Activated T-cell treated with anti-CD3 and anti-CD28 coated beads for 48 hours (primary cell): ENCODE measurements at regions not wholly inside any gene's neighbourhood (a gene's known extent, or its start where the extent isn't known, plus 50 kb on each side); places are given as distances from the start of the nearest gene placed in this dataset.

Source experiments
- DNase-seq: peaks from one replicate; pipeline ENCODE4 v3.0.0-alpha.2; 2020; ENCODE audit warnings: low read depth

GRCh38 chr11:70675697-70676374 is 277.5 kb downstream of the CTTN start:
- DNase-seq: no peak

- no peak for DNase-seq
Observed at GRCh38 chr11:70677232-70677916, 279.0 kb downstream of the CTTN start.

GRCh38 chr11:70678931-70679900 is 280.9 kb downstream of the CTTN start:
- no peak for DNase-seq

- DNase-seq: peak; percentile 15
Observed at GRCh38 chr11:70680781-70681281, 282.5 kb downstream of the CTTN start.

- no peak for DNase-seq
Observed at GRCh38 chr11:70682056-70682455, 283.7 kb downstream of the CTTN start.

- no peak for DNase-seq
Observed at GRCh38 chr11:70682760-70683159, 284.4 kb downstream of the CTTN start.

- no peak for DNase-seq
Observed at GRCh38 chr11:70687716-70688115, 289.4 kb downstream of the CTTN start.

- no peak for DNase-seq
Observed at GRCh38 chr11:70688142-70688541, 289.8 kb downstream of the CTTN start.

- DNase-seq: no peak
Observed at GRCh38 chr11:70689764-70690163, 291.4 kb downstream of the CTTN start.

- no peak for DNase-seq
Observed at GRCh38 chr11:70692131-70692530, 293.8 kb downstream of the CTTN start.

GRCh38 chr11:70694371-70694770 is 296.0 kb downstream of the CTTN start:
- no peak for DNase-seq

GRCh38 chr11:70695086-70695960 is 297.0 kb downstream of the CTTN start:
- no peak for DNase-seq

- no peak for DNase-seq
Observed at GRCh38 chr11:70696076-70696475, 297.7 kb downstream of the CTTN start.

GRCh38 chr11:70696564-70696963 is 298.2 kb downstream of the CTTN start:
- DNase-seq: no peak

GRCh38 chr11:70697701-70698100 is 299.4 kb downstream of the CTTN start:
- no peak for DNase-seq

- no peak for DNase-seq
Observed at GRCh38 chr11:70698871-70699270, 300.5 kb downstream of the CTTN start.

- no peak for DNase-seq
Observed at GRCh38 chr11:70699294-70700221, 301.2 kb downstream of the CTTN start.

- DNase-seq: no peak
Observed at GRCh38 chr11:70700453-70700852, 302.1 kb downstream of the CTTN start.

GRCh38 chr11:70700871-70701270 is 302.5 kb downstream of the CTTN start:
- no peak for DNase-seq

- no peak for DNase-seq
Observed at GRCh38 chr11:70702040-70702648, 303.8 kb downstream of the CTTN start.
